ENCODE measurements at regions not wholly inside any gene's neighbourhood (a gene's known extent, or its start where the extent isn't known, plus 50 kb on each side); places are given as distances from the start of the nearest gene placed in this dataset.

GRCh38 chr3:31254483-31254882, 278.2 kb upstream of the STT3B start:
- no peak for TF ChIP-seq CTCF (IDR thresholded peaks at IDR 0.05)
- TF ChIP-seq POLR2A (IDR thresholded peaks at IDR 0.05), result no peak

Measured in vagina (tissue), 2 donors.